BE2C (cell line): ENCODE measurements at regions not wholly inside any gene's neighbourhood (a gene's known extent, or its start where the extent isn't known, plus 50 kb on each side); places are given as distances from the start of the nearest gene placed in this dataset.
A peak's percentile ranks its signal among the peaks of the same experiment; 100 is the strongest.

ENCODE experiments used
- DNase-seq: peaks from one replicate; pipeline ENCODE4 v3.0.0-alpha.2; 2020
- H3K27me3 ChIP-seq: fragments of 250-450 bp; sonication (Bioruptor Pico); 2 replicates; pipeline ENCODE4 v1.5.1; 2020; ENCODE audit warnings: mild to moderate bottlenecking
- H3K36me3 ChIP-seq: fragments of 250-450 bp; sonication (Bioruptor Pico); 2 replicates; pipeline ENCODE4 v1.5.1; 2020; ENCODE audit warnings: mild to moderate bottlenecking
- H3K4me1 ChIP-seq: fragments of 250-450 bp; sonication (Bioruptor Pico); 2 replicates; pipeline ENCODE4 v1.5.1; 2020
- H3K4me3 ChIP-seq: 2 replicates; pipeline ENCODE4 v1.5.1; 2011; ENCODE audit warnings: low read depth, low read length
- H3K9me3 ChIP-seq: fragments of 250-450 bp; sonication (Bioruptor Pico); 2 replicates; pipeline ENCODE4 v1.5.1; 2020
- CTCF ChIP-seq: IDR thresholded peaks from 2 replicates; pipeline ENCODE4 v1.5.1; 2012; ENCODE audit warnings: mild to moderate bottlenecking, low read depth, low read length

DNA sequence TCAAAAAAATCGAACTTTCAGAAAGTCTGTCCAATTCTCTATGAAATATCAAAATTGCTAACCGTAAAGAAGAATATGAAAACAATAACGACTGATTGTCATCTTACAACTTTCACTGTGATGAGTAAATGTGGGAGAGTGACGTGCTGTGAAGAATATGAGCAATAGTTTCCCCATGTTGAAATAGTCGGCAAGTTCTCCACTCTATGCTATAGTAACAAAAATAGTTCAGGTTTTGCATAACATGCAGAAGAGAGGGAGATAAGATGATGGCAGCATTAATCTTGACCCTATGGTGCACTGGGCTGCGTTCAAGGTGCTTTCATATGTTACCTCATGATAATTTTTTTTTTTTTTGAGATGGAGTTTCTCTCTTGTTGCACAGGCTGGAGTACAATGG, 196.8 kb upstream of the CYRIA start:
- H3K27me3 ChIP-seq: no peaks in the 10 kb centered on the region
- no peak for DNase-seq
- no peaks in the 10 kb centered on the region for H3K4me1 ChIP-seq
- no peak overlapping the region for H3K4me3 ChIP-seq
- no peaks in the 10 kb centered on the region for H3K9me3 ChIP-seq
- no peaks in the 10 kb centered on the region for H3K36me3 ChIP-seq
- TF ChIP-seq CTCF: no peak

- Histone ChIP-seq H3K27me3 (no peaks in the 10 kb centered on the region), H3K4me1 (no peaks in the 10 kb centered on the region), H3K4me3 (no peak overlapping the region), H3K9me3 (no peaks in the 10 kb centered on the region), H3K36me3 (no peaks in the 10 kb centered on the region)
- DNase-seq: no peak
- no peak for TF ChIP-seq CTCF
Observed at GRCh38 chr2:16861530-16861929, 195.9 kb upstream of the CYRIA start.

DNA sequence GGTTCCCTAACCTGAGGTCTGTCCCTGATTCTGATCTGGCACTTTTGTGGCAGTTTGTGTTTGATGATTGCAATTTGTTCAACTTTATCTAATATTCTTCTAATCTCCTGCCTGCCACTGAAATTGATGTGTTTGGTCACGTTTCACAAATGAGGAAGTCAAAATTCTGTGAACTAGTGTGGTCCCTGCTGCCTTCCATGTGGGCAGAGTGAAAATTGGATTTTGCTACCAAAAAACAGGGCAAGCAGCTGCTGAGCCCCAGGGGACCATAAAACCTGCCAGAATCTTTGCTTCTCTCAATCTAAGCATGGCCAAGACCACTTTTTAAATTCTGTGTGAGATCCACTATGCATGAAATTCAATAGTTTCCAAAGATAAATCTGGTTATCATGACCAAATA, 195.5 kb upstream of the CYRIA start:
- no peaks in the 10 kb centered on the region for H3K27me3 ChIP-seq
- no peak overlapping the region for H3K4me3 ChIP-seq
- no peaks in the 10 kb centered on the region for H3K36me3 ChIP-seq
- H3K9me3 ChIP-seq: no peaks in the 10 kb centered on the region
- no peak for TF ChIP-seq CTCF
- DNase-seq: no peak
- H3K4me1 ChIP-seq: no peaks in the 10 kb centered on the region

DNA sequence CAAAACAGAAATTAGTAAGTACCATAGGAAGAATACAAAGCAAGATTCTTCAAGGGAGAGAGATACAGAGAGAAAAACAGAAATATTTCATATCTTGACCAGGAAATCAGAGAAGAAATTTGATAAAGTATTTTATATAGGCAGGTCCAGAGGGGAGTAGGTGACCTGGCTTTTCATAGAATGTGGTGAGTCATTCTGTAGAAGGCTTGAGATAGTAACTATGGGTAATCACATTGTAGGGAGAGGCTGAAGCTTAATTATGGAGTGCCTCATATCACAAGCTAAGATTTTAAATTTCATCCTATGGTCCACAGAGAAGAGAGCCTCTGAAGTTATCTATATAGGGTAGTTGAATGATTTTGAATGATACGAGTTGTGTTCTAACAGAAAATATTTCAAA, 195.0 kb upstream of the CYRIA start:
- DNase-seq: no peak
- no peak for TF ChIP-seq CTCF
- Histone ChIP-seq H3K4me1 (no peaks in the 10 kb centered on the region), H3K4me3 (no peak overlapping the region), H3K27me3 (no peaks in the 10 kb centered on the region), H3K9me3 (no peaks in the 10 kb centered on the region), H3K36me3 (no peaks in the 10 kb centered on the region)

DNA sequence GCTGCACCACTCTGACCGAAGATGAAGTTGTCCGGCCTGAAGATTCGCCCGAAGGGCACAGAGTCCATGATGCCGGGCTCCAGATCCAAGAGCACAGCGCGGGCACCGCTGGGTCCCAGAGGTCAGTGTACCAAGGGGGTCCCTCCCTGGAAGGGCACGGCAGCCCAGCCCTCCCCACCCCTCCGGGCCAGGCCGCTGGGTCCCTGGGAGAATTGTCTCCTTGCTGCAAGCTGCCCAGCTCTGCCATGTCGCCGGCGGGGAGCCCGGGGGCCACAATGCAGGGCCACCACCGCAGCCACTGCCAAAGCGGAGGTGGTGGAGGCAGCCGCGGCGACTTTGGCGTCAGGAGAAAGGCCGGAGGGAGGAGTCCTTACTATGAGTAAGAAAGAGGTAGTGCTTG, 189.5 kb upstream of the CYRIA start:
- H3K9me3 ChIP-seq: no peaks in the 10 kb centered on the region
- no peaks in the 10 kb centered on the region for H3K27me3 ChIP-seq
- no peaks in the 10 kb centered on the region for H3K4me1 ChIP-seq
- no peak for TF ChIP-seq CTCF
- DNase-seq: peak; percentile 7
- H3K36me3 ChIP-seq: no peaks in the 10 kb centered on the region
- no peak overlapping the region for H3K4me3 ChIP-seq

- H3K27me3 ChIP-seq: no peaks in the 10 kb centered on the region
- no peak for TF ChIP-seq CTCF
- no peaks in the 10 kb centered on the region for H3K9me3 ChIP-seq
- no peaks in the 10 kb centered on the region for H3K36me3 ChIP-seq
- DNase-seq: no peak
- H3K4me1 ChIP-seq: no peaks in the 10 kb centered on the region
- H3K4me3 ChIP-seq: no peak overlapping the region
Observed at GRCh38 chr2:16853088-16853487, 187.5 kb upstream of the CYRIA start.
